Superior temporal gyrus (tissue), 1 donor: ENCODE measurements at regions not wholly inside any gene's neighbourhood (a gene's known extent, or its start where the extent isn't known, plus 50 kb on each side); places are given as distances from the start of the nearest gene placed in this dataset.

Source experiments
- DNase-seq: peaks from one replicate; pipeline ENCODE4 v3.0.0-alpha.2; 2016; ENCODE audit errors: extremely low spot score

GRCh38 chr20:4303136-4303535 is 54.0 kb upstream of the ADRA1D start:
- DNase-seq, result no peak

- no peak for DNase-seq
Measured at GRCh38 chr20:4300921-4301320, 51.8 kb upstream of the ADRA1D start.

GRCh38 chr20:4300401-4300800 is 51.3 kb upstream of the ADRA1D start:
- no peak for DNase-seq

- DNase-seq, result no peak
Measured at GRCh38 chr20:4299773-4300172, 50.7 kb upstream of the ADRA1D start.

- no peak for DNase-seq
Measured at GRCh38 chr20:4299216-4299615, 50.1 kb upstream of the ADRA1D start.
